ENCODE measurements at regions not wholly inside any gene's neighbourhood (a gene's known extent, or its start where the extent isn't known, plus 50 kb on each side); places are given as distances from the start of the nearest gene placed in this dataset.
"Not testable (repeated sequence)": the region's sequence is repeated elsewhere in the genome, so short reads cannot be mapped to it uniquely, and the experiment has no call there.

DNA sequence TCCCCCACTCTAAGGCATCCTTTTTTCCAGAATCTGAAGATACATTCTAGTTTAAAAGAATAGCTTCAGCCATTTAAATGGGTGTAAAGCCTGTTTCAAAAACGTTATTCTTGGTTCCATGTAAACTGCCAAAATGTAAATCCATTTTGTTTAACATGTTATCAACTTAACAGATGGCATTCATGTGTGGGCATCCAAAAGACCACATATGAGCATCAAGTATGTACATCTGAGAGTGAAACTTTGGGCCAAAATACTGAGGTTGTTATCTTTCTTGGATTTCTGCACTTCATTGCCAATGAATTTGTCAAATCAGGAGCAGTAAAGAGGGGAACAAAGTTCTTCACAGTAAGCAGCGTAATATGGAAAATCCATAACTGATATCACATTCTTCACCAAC is 395.4 kb downstream of the ZNF804A start:
- no peak overlapping the region for H3K27ac Mint-ChIP-seq
- H3K9me3 Mint-ChIP-seq = peaks cover 2 to 5% of the 10 kb centered on the region in 2 donors
- H3K4me3 Mint-ChIP-seq = no peak overlapping the region
- DNase-seq (no peak), ATAC-seq (no peak)
- H3K27me3 Mint-ChIP-seq = no peaks in the 10 kb centered on the region
- H3K4me1 Mint-ChIP-seq = no peaks in the 10 kb centered on the region

DNA sequence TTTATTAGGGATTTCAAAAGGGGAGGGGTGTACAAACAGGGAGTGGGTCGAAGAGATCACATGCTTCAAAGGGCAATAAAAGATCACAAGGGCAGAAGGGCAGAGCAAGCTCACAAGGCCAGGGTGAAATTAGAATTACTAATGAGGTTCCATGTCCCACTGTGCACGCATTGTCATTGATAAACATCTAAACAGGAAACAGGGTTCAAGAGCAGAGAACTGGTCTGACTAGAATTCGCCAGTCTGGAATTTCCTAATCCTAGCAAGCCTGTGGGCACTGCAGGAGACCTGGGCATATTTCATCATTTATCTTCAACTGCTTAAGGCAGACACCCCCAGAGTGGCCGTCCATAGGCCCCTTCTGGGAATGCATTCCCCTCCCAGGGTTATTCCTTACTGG is 408.2 kb downstream of the ZNF804A start:
- Mint-ChIP-seq H3K4me1 (no peaks in the 10 kb centered on the region), H3K9me3 (peaks cover 32 to 45% of the 10 kb centered on the region in 2 donors), H3K27me3 (no peaks in the 10 kb centered on the region), H3K4me3 (no peak overlapping the region), H3K27ac (no peak overlapping the region)
- DNase-seq (no peak), ATAC-seq (no peak)

DNA sequence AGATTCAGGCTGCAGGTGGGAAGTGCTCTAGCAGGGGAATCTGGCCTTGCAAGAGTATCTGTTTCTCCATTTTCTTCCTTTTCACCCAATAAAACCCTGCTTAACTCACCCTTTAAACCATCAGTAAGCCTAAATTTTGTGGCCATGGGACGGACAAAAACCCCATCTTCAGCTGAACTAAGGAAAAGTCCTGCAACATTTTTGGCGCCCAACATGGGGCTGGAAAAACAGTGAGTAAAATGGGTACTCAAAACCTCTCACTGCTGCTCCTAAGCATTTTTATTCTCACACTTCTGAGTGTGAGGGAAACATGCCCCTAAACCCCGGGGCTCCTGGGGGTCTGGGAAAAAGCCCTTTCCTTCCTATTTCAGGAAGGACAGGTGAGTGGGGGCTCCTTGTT is 414.3 kb downstream of the ZNF804A start:
- no peak for DNase-seq
- no peak for ATAC-seq
- H3K27me3 Mint-ChIP-seq = no peaks in the 10 kb centered on the region
- H3K4me1 Mint-ChIP-seq = no peaks in the 10 kb centered on the region
- H3K27ac Mint-ChIP-seq = no peak overlapping the region
- no peak overlapping the region for H3K4me3 Mint-ChIP-seq
- H3K9me3 Mint-ChIP-seq = peaks cover 27 to 38% of the 10 kb centered on the region in 2 donors

DNA sequence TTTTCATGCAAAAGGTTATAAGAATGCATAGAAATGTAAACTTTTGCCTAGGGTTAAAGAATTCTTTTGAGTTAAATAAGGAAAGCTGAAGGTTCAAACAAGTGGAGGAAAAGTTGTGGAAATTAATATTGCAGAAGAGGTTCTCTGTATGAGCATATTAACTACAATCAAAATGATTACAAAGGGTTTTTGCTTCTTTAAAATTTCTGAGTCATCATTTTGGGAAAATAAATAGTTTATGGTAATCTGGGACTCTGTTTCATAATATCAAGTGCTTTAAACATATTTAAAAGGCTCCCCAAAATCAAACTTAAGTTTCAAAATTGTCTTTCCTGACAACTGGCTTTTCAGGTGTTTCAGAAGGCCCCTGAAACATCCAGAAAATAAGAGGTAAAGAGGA is 415.7 kb downstream of the ZNF804A start:
- Mint-ChIP-seq H3K27ac (no peak overlapping the region), H3K27me3 (no peaks in the 10 kb centered on the region), H3K9me3 (peaks cover 23 to 38% of the 10 kb centered on the region in 2 donors), H3K4me3 (no peak overlapping the region), H3K4me1 (no peaks in the 10 kb centered on the region)
- ATAC-seq (no peak), DNase-seq (no peak)

DNA sequence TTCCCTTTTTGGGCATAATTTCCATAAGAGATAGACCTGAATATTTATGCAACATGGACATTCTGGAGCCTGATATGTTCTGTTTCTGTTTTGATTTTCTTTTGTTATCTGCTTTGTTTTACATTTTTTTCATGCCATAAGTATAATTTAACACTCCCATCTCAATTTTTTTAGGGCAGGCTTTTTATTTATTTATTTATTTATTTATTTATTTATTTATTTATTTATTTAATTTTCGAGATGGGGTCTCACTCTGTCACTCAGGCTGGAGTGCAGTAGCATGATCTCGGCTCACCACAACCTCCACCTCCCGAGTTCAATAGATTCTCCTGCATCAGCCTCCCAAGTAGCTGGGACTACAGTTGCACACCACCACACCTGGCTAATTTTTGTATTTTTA is 427.6 kb downstream of the ZNF804A start:
- not testable (repeated sequence) for ATAC-seq, H3K27ac Mint-ChIP-seq, DNase-seq, H3K27me3 Mint-ChIP-seq, H3K4me1 Mint-ChIP-seq, H3K4me3 Mint-ChIP-seq
- peaks cover 16 to 23% of the 10 kb centered on the region in 2 donors for H3K9me3 Mint-ChIP-seq

DNA sequence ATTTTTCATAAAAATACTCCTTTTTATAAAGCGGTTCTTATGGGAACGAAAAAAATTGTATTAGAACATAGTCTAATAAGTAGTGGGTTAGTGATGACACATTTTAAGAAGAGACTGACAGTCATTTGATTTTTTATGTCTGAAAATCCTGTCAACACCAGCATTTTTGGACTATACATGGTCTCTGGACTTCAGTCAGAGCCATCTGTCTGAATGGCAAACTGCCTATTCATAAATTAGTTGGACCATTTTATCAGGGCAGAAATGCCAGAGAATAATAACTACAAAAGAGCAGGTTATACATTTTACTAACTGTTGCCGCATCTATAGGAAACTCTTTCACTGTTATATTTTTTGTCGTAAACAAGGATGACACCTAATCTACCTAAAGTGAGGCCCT is 437.6 kb downstream of the ZNF804A start:
- Mint-ChIP-seq H3K27ac (no peak overlapping the region), H3K4me1 (no peaks in the 10 kb centered on the region), H3K27me3 (no peaks in the 10 kb centered on the region), H3K4me3 (no peak overlapping the region), H3K9me3 (peaks cover 7 to 18% of the 10 kb centered on the region in 2 donors)
- DNase-seq (no peak), ATAC-seq (no peak)

DNA sequence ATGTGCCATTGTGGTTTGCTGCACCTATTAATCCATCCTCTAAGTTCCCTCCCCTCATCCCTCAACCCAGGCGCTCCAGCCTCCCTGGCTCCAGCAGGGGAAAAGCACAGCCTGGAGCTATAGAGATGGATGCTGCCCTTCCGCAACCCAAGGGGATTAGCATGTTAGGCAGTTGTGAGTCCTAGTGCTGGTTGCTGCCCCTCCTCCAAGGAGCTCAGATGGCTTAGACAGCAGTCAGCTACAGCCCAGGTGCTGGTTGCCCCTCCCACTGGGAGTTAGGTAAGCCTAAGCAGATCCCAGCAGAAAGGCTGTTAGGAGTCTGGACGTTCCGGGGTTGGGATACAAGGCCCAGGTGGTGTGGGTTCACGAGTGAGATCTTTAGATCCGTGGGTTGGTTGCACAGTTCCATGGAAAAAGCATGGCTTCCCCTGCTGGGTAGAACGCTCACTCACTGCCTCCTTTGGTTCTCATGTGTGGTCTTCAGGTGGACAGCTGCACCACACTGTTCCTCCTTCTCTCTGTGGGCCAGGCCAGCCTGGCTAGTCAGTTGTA is 446.1 kb downstream of the ZNF804A start:
- no peaks in the 10 kb centered on the region for H3K4me1 Mint-ChIP-seq
- H3K9me3 Mint-ChIP-seq = peaks cover 15 to 25% of the 10 kb centered on the region in 2 donors
- H3K27me3 Mint-ChIP-seq = no peaks in the 10 kb centered on the region

DNA sequence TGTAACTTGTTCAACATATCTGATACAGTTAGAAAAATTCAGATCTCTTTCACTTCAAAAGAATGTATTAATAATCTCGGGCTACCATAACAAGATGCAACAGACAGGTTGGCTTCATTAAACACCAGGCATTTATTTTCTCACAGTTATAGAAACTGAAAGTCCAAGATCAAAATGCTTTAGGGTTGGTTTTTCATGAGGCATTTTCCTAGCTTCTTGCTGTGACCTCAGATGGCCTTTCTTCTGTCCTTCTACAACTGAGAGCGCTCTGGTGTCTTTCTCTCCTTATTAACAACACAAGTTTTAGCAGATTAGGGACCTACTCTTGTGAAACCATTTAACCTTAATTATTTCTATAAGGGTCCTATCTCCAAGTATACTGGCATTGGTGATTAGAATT is 452.5 kb downstream of the ZNF804A start:
- no peaks in the 10 kb centered on the region for H3K27me3 Mint-ChIP-seq
- no peaks in the 10 kb centered on the region for H3K4me1 Mint-ChIP-seq
- DNase-seq (no peak), ATAC-seq (no peak)
- peaks cover 2 to 7% of the 10 kb centered on the region in 2 donors for H3K9me3 Mint-ChIP-seq
- H3K4me3 Mint-ChIP-seq = no peak overlapping the region
- H3K27ac Mint-ChIP-seq = no peak overlapping the region

More for the DNA sequence above, 446.1 kb downstream of the ZNF804A start:
- DNase-seq = no peak
- Mint-ChIP-seq H3K27ac (no peak overlapping the region), H3K4me3 (no peak overlapping the region)
- no peak for ATAC-seq

DNA sequence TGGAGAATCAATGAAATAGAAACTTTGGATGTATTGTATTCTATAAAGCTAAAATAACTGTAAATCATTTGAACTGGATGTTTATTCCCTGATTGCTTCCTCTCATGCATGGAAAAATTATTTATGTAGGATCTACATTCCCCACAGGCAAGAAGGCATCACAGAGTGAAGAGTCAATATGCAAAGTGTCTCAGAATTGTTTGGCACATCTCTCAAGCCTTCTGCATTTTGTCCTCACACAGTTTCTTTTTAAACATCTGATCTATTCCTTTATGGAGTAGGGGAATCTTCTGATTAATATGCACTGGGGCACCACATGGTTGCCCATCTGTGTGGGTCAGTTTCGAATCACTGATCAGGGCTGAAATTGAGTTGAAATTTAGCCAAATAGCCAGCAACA is 465.4 kb downstream of the ZNF804A start:
- no peak for ATAC-seq
- Mint-ChIP-seq H3K4me3 (no peak overlapping the region), H3K4me1 (no peaks in the 10 kb centered on the region), H3K27me3 (no peaks in the 10 kb centered on the region), H3K9me3 (no peaks in the 10 kb centered on the region), H3K27ac (no peak overlapping the region)
- DNase-seq = no peak

DNA sequence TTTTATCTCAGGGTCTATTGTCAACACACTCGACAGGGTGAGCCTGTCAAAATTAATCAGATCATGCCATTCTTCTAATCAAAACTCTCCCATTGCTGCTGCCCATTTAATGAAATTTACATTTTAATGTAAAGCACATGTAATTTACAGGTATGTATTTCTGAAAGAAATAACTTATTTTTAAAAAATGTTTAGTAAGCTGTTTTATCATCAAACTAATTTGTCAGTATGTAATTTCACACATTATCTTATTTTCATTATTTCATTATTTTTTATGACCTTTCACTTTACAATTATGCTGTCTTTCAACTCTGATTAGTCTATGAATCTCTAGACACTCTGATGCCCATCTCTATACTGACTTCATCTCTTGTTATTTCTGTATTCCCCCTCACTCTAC is 467.8 kb downstream of the ZNF804A start:
- no peaks in the 10 kb centered on the region for H3K9me3 Mint-ChIP-seq
- no peak overlapping the region for H3K27ac Mint-ChIP-seq
- no peaks in the 10 kb centered on the region for H3K4me1 Mint-ChIP-seq
- DNase-seq (no peak), ATAC-seq (no peak)
- H3K27me3 Mint-ChIP-seq = no peaks in the 10 kb centered on the region
- H3K4me3 Mint-ChIP-seq = no peak overlapping the region

DNA sequence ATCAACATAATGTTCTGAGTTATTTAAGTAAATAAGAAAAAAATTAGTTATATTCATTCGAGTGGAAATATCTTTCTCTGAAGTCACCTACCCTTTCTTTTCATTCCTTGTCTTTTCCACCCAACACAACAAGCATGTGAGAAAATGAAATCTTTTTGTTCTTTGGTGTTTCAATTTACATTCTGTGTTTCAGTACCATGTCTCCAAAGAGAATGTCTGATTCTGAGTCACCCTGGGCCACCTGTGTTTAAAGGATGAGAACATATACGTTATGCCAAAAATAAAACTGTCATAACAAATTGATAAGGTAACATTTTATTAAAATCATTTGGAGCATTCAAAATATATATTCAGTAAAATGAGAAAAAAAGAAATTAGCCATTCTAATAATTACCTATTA is 470.8 kb downstream of the ZNF804A start:
- DNase-seq (no peak), ATAC-seq (no peak)
- no peaks in the 10 kb centered on the region for H3K27me3 Mint-ChIP-seq
- no peaks in the 10 kb centered on the region for H3K4me1 Mint-ChIP-seq
- H3K9me3 Mint-ChIP-seq = no peaks in the 10 kb centered on the region
- no peak overlapping the region for H3K4me3 Mint-ChIP-seq
- H3K27ac Mint-ChIP-seq = peak overlapping the region in 1 of 2 donors; percentile 57

DNA sequence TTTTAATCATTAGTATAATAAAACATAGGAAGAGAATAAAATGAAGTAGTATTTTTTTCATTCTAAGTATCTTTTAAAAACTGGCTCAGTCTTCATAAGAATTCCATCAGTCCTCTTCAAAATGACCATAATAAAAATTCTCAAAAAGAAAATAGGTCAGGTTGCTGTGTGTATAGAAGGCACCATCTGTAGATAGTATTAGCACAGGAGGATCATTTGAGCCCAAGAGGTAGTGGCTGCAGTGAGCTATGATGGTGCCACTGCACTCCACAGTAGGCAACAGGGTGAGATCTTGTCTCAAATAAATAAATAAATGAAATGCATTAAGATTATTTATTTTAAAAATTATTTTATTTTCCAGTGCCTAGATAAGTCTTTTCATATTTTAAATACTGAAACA is 475.8 kb downstream of the ZNF804A start:
- H3K4me1 Mint-ChIP-seq = no peaks in the 10 kb centered on the region
- H3K4me3 Mint-ChIP-seq = no peak overlapping the region
- DNase-seq (no peak), ATAC-seq (no peak)
- H3K27ac Mint-ChIP-seq = no peak overlapping the region
- H3K27me3 Mint-ChIP-seq = no peaks in the 10 kb centered on the region
- H3K9me3 Mint-ChIP-seq = no peaks in the 10 kb centered on the region

DNA sequence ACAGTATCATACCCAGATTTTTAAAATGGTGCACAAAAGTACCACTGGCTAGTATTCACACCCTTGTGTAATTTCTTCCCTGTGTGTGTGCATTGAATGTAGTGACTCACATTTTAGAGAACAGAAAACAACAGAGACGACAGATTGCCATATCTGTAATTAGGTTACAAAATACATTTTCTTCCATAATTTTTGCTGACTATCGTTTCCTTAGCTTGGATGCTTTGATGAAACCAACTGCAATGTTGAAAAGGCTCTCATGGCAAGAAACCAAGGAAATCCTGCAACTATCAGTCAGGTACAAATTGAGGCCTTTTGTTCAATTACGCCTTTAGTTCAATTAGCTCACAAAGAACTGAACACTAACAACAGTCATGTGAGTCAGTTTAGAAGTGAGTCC is 484.4 kb downstream of the ZNF804A start:
- Mint-ChIP-seq H3K27ac (no peak overlapping the region), H3K4me3 (no peak overlapping the region), H3K27me3 (no peaks in the 10 kb centered on the region), H3K4me1 (no peaks in the 10 kb centered on the region), H3K9me3 (peaks cover 0 to 9% of the 10 kb centered on the region in 2 donors)
- ATAC-seq = no peak
- DNase-seq = no peak

DNA sequence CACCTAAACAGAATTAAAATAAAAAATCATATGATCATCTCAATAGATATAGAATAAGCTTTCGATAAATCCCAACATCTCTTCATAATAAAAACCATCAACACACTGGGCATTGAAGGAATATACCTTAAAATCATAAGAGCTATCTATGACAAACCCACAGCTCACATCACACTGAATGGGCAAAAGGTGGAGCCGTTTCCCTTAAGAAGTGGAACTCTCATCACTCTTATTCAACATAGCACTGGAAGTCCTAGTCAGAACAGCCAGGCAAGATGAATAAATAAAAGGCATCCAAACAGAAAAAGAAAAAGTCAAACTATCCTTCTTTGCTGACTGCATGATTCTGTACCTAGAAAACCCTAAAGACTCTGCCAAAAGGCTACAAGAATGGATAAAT is 510.3 kb downstream of the ZNF804A start:
- H3K27me3 Mint-ChIP-seq = no peaks in the 10 kb centered on the region
- ATAC-seq = no peak
- H3K4me3 Mint-ChIP-seq = no peak overlapping the region
- H3K4me1 Mint-ChIP-seq = no peaks in the 10 kb centered on the region
- no peak for DNase-seq
- H3K27ac Mint-ChIP-seq = no peak overlapping the region
- peaks cover 7 to 10% of the 10 kb centered on the region in 2 donors for H3K9me3 Mint-ChIP-seq

DNA sequence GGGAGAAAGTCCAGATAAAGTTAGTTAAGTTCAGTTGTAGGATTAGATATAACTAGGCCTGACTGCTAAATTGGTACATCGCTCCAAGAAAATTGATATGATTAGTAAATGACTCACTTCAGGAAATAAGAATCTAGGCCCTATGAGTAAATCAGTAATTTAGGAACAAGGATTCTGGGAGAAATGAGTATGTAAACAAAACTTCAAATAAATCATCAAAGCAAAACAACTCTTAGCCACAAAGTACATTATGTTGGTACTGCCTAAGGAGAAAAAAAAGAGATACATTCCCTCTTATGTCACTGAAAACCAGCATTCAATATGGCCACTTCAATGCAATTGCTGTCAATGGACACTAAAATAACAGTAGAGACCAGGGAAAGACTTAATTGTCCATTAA is 529.1 kb downstream of the ZNF804A start:
- Mint-ChIP-seq H3K4me1 (no peaks in the 10 kb centered on the region), H3K9me3 (peaks cover 0 to 11% of the 10 kb centered on the region in 2 donors), H3K27me3 (no peaks in the 10 kb centered on the region), H3K4me3 (no peak overlapping the region), H3K27ac (no peak overlapping the region)
- no peak for DNase-seq
- ATAC-seq = no peak

DNA sequence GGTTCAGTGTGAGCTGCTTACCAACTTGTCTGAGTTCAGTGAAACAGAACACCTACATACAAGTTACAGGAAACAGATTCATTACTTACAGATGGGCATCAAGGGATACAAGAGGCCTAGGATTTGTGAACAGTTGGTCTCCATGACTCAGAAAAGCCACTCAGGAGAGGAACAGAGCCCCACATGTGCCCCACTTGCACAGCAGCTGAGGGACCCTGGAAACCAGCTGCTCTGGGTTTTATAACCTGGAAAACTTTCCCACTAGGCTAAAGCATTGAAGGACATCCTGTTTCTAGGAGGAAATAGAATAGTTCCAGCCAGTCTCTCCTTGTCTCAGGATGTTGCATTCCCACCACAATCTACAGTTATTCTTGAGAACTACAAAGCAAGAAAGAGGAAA is 530.0 kb downstream of the ZNF804A start:
- no peak for DNase-seq
- no peak for ATAC-seq
- peaks cover 0 to 10% of the 10 kb centered on the region in 2 donors for H3K9me3 Mint-ChIP-seq
- no peak overlapping the region for H3K4me3 Mint-ChIP-seq
- H3K27me3 Mint-ChIP-seq = no peaks in the 10 kb centered on the region
- no peak overlapping the region for H3K27ac Mint-ChIP-seq
- H3K4me1 Mint-ChIP-seq = no peaks in the 10 kb centered on the region

DNA sequence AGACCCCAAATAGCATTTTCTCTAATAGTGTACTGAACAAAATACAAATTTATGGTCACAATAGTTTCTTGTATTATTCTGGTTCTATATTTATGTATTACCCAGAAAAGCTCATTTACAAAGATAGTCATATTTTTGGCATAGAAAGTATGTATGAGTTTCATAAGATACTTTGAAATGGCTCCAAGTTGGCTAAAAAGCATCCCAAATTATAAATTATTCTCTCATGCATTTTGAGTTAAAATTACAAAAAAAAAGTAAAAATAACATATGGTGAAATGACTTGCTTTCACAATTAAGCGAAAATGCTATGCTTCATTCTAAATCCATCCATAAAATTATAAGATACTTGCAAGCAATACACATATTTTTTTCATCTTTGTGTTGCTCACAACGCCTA is 530.7 kb downstream of the ZNF804A start:
- Mint-ChIP-seq H3K27ac (no peak overlapping the region), H3K9me3 (peaks cover 0 to 6% of the 10 kb centered on the region in 2 donors), H3K4me3 (no peak overlapping the region), H3K27me3 (no peaks in the 10 kb centered on the region), H3K4me1 (no peaks in the 10 kb centered on the region)
- no peak for ATAC-seq
- DNase-seq = no peak

Measured in stimulated activated naive CD8-positive, alpha-beta T cell treated with anti-CD3 and anti-CD28 coated beads, Interleukin-15, amount 100 ng/mL, for 72 hours (primary cell).